IPS DF 4.7 (cell line): ENCODE measurements at regions not wholly inside any gene's neighbourhood (a gene's known extent, or its start where the extent isn't known, plus 50 kb on each side); places are given as distances from the start of the nearest gene placed in this dataset.
"Not testable (repeated sequence)": the region's sequence is repeated elsewhere in the genome, so short reads cannot be mapped to it uniquely, and the experiment has no call there.

Experiments
- DNase-seq: peaks from one replicate; pipeline ENCODE4 v3.0.0-alpha.2; 2013; ENCODE audit warnings: low spot score; ENCODE audit errors: extremely low read depth

- DNase-seq, result no peak
These were observed 50.0 kb upstream of the RASGRP1 start for GRCh38 chr15:38614621-38615020.

- no peak for DNase-seq
These were observed 53.2 kb upstream of the RASGRP1 start for GRCh38 chr15:38617831-38618230.

GRCh38 chr15:38618242-38618955 lies 53.8 kb upstream of the RASGRP1 start:
- no peak for DNase-seq

GRCh38 chr15:38620098-38620497 lies 55.5 kb upstream of the RASGRP1 start:
- no peak for DNase-seq

GRCh38 chr15:38620851-38621594 lies 56.4 kb upstream of the RASGRP1 start:
- DNase-seq, result no peak

GRCh38 chr15:38622304-38622703 lies 57.7 kb upstream of the RASGRP1 start:
- no peak for DNase-seq

- DNase-seq, result no peak
These were observed 58.3 kb upstream of the RASGRP1 start for GRCh38 chr15:38622908-38623307.

GRCh38 chr15:38623744-38624143 lies 59.1 kb upstream of the RASGRP1 start:
- DNase-seq, result no peak

- no peak for DNase-seq
These were observed 59.9 kb upstream of the RASGRP1 start for GRCh38 chr15:38624244-38625205.

- DNase-seq, result no peak
These were observed 61.3 kb upstream of the RASGRP1 start for GRCh38 chr15:38625886-38626285.

- DNase-seq, result no peak
These were observed 61.9 kb upstream of the RASGRP1 start for GRCh38 chr15:38626443-38627050.

GRCh38 chr15:38627689-38628277 lies 63.2 kb upstream of the RASGRP1 start:
- DNase-seq, result no peak

GRCh38 chr15:38631119-38632075 lies 66.8 kb upstream of the RASGRP1 start:
- no peak for DNase-seq

GRCh38 chr15:38635170-38635569 lies 70.6 kb upstream of the RASGRP1 start:
- no peak for DNase-seq

GRCh38 chr15:38636597-38636996 lies 72.0 kb upstream of the RASGRP1 start:
- DNase-seq, result no peak

- DNase-seq, result no peak
These were observed 73.5 kb upstream of the RASGRP1 start for GRCh38 chr15:38638126-38638525.

- DNase-seq, result no peak
These were observed 74.2 kb upstream of the RASGRP1 start for GRCh38 chr15:38638811-38639210.

- no peak for DNase-seq
These were observed 78.2 kb upstream of the RASGRP1 start for GRCh38 chr15:38642689-38643270.

- not testable (repeated sequence) for DNase-seq
These were observed 79.7 kb upstream of the RASGRP1 start for GRCh38 chr15:38644353-38644752.
